Common myeloid progenitor, CD34-positive (primary cell): ENCODE measurements at regions not wholly inside any gene's neighbourhood (a gene's known extent, or its start where the extent isn't known, plus 50 kb on each side); places are given as distances from the start of the nearest gene placed in this dataset.

Experiments used
- CTCF ChIA-PET: fragments of 350-600 bp; sonication (Branson Sonifier 250); formaldehyde crosslinking; loops from one replicate; lab custom pipeline; 2021; ENCODE audit warnings: antibody characterized with exemption; lab: Charles Lee
- POLR2A ChIA-PET: fragments of 350-600 bp; sonication (Branson Sonifier 250); formaldehyde crosslinking; loops from one replicate; lab custom pipeline; 2021; ENCODE audit warnings: antibody characterized with exemption; lab: Charles Lee
- DNase-seq, 3 donors: peaks; one replicate each; pipeline versions ENCODE4 v3.0.0 to v3.0.0-alpha.2; 2013
- H3K27ac ChIP-seq, 2 experiments: 1 replicate in 1 of 2; 2 replicates in 1 of 2; pipeline ENCODE4 v1.7.0; 2013; ENCODE audit warnings: inconsistent platforms in 2 of 2, low read length in 2 of 2, mild to moderate bottlenecking in 2 of 2, low read depth in 1 of 2, moderate library complexity in 1 of 2; ENCODE audit not compliant: severe bottlenecking in 2 of 2, insufficient read depth in 1 of 2, poor library complexity in 1 of 2
- H3K27me3 ChIP-seq, 5 experiments: replicated peaks in 2 of 5; 1 replicate in 3 of 5; 2 replicates in 2 of 5; pipeline versions ENCODE4 v1.6.1 to v1.7.0; 2013; ENCODE audit warnings: low read length in 4 of 5, mild to moderate bottlenecking in 2 of 5, moderate library complexity in 2 of 5, inconsistent platforms in 1 of 5; ENCODE audit not compliant: insufficient read depth in 5 of 5, control insufficient read depth in 4 of 5
- H3K36me3 ChIP-seq, 4 experiments: 1 replicate in 2 of 4; 2 replicates in 2 of 4; pipeline versions ENCODE4 v1.6.1 to v1.7.0; 2013; ENCODE audit warnings: low read length in 3 of 4, control low read depth in 1 of 4, mild to moderate bottlenecking in 1 of 4; ENCODE audit not compliant: control insufficient read depth in 4 of 4, insufficient read depth in 4 of 4
- H3K4me1 ChIP-seq, 4 experiments: 1 replicate in 3 of 4; 2 replicates in 1 of 4; pipeline versions ENCODE4 v1.6.1 to v1.7.1; 2013; ENCODE audit warnings: low read length in 3 of 4, mild to moderate bottlenecking in 3 of 4, control low read depth in 1 of 4, inconsistent platforms in 1 of 4, moderate library complexity in 1 of 4; ENCODE audit not compliant: control insufficient read depth in 4 of 4, insufficient read depth in 4 of 4; ENCODE audit errors: control extremely low read depth in 1 of 4
- H3K4me3 ChIP-seq, 7 experiments: 1 replicate in 4 of 7; 2 replicates in 3 of 7; pipeline versions ENCODE4 v1.5.1 to v1.7.0; 2013; ENCODE audit warnings: mild to moderate bottlenecking in 7 of 7, low read length in 6 of 7, moderate library complexity in 6 of 7, inconsistent platforms in 2 of 7, low read depth in 2 of 7, control low read depth in 1 of 7; ENCODE audit not compliant: insufficient read depth in 4 of 7, control insufficient read depth in 1 of 7; ENCODE audit errors: extremely low read depth in 1 of 7
- H3K9me3 ChIP-seq, 5 experiments: 1 replicate in 4 of 5; 2 replicates in 1 of 5; pipeline versions ENCODE4 v1.6.1 to v1.7.1; 2013; ENCODE audit warnings: low read length in 4 of 5, mild to moderate bottlenecking in 2 of 5, inconsistent platforms in 1 of 5, low read depth in 1 of 5, moderate library complexity in 1 of 5; ENCODE audit not compliant: control insufficient read depth in 4 of 5, insufficient read depth in 2 of 5; ENCODE audit errors: control extremely low read depth in 1 of 5
- WGBS: methylation state at CpG from one replicate; pipeline ENCODE4 v1.1.5; 2013; ENCODE audit not compliant: insufficient coverage; 5-methylcytosine and 5-hydroxymethylcytosine counted together

DNA sequence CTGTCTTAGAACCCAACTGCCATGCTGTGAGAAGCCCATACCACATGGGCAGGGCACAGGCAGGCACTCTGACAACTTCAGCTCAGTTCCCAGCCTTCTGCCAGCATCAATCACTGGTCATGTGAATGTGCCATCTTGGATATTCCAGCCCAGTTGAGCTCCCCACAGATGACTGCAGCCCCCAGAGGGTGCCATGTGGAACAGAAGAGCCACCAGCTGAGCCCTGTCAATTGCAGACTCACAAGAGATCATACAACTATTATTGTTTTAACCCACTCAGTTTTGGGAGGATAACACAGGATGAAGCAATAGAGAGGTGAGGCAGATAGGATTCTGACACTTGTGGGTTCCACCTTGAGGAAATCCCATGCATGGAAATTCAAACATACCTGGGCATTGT, 78.4 kb upstream of the ZBTB40 start:
- H3K36me3 ChIP-seq, result no peaks in the 10 kb centered on the region
- no peak for DNase-seq
- peaks cover 0 to 49% (median 9%) of the 10 kb centered on the region in 5 experiments for H3K27me3 ChIP-seq
- H3K9me3 ChIP-seq, result peaks cover 0 to 10% (median 0%) of the 10 kb centered on the region in 5 experiments
- ChIA-PET POLR2A (no interaction called here), CTCF (no interaction called here)
- H3K27ac ChIP-seq, result no peak overlapping the region
- H3K4me3 ChIP-seq, result no peak overlapping the region
- no peaks in the 10 kb centered on the region for H3K4me1 ChIP-seq

DNA sequence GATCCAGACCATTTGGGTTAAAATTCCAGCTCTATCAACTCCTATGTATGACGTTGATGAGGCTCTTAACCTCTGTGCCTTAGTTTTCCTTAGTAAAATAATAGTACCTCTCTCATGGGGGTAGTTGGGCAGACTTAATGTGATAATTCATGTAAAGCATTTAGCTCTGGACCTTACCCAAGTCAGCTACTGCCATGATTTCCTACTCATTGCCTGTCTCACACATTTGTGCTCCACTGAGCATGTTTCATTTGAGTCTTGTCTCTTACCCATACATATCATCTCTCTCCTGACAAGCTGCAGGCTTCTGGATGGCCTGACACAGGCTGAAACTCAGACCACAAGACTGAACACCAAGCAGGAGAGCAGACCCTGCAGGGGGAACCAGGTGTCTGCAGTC, 77.7 kb upstream of the ZBTB40 start:
- peaks cover 0 to 10% (median 0%) of the 10 kb centered on the region in 5 experiments for H3K9me3 ChIP-seq
- H3K4me1 ChIP-seq, result no peaks in the 10 kb centered on the region
- POLR2A ChIA-PET, result no interaction called here
- no peaks in the 10 kb centered on the region for H3K36me3 ChIP-seq
- peaks cover 0 to 52% (median 10%) of the 10 kb centered on the region in 5 experiments for H3K27me3 ChIP-seq
- WGBS, result no CpG with 5 or more reads among the region's 1 CpG
- DNase-seq, result no peak
- CTCF ChIA-PET, result no interaction called here
- H3K4me3 ChIP-seq, result no peak overlapping the region
- H3K27ac ChIP-seq, result no peak overlapping the region

GRCh38 chr1:22375601-22376000, 76.0 kb upstream of the ZBTB40 start:
- POLR2A ChIA-PET, result no interaction called here
- CTCF ChIA-PET, result no interaction called here
- DNase-seq, result no peak

DNA sequence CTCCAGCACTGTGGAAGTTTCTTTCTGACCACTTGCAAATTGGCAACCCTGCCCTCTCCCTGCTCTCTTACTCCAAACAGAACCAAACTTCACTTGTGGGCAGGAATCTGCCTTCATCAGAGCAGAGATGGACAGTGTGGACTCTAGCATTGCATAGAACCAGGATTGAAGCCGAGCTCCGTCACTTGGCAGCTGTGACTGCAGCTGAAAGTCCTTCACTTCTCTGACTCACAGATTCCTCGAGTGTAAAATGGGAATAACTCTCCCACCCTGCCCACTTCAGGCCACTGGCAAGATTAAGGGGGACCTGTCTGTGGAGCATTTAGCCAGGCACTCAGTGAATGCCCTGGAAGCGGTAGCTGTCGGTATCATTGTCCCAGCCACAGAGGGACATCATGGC, 75.7 kb upstream of the ZBTB40 start:
- peaks cover 0 to 56% (median 16%) of the 10 kb centered on the region in 5 experiments for H3K27me3 ChIP-seq
- POLR2A ChIA-PET, result no interaction called here

More at GRCh38 chr1:22375601-22376000, 76.0 kb upstream of the ZBTB40 start:
- Histone ChIP-seq H3K27me3 (peaks cover 0 to 55% (median 16%) of the 10 kb centered on the region in 5 experiments), H3K4me3 (no peak overlapping the region), H3K4me1 (no peaks in the 10 kb centered on the region), H3K9me3 (peaks cover 0 to 10% (median 0%) of the 10 kb centered on the region in 5 experiments), H3K27ac (no peak overlapping the region), H3K36me3 (no peaks in the 10 kb centered on the region)
- 86% methylated on average over 9 of the region's 9 CpGs for WGBS

DNA sequence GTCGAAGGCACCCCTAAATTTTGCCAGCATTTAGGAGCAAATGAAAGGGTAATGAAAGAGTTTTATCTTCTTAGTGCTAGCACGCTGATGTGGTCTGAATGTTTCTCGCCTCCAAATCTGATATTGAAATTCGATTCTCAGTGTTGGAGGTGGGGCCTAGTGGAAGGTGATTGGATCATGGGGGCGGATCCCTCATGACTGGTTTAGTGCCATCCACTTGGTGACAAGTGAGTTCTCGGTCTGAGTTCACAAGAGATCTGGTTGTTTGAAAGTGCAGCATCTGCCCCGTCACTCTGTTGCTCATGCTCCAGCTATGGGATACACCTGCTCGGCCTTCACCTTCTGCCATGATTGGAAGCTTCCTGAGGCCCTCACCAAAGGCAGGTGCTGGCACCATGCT, 75.1 kb upstream of the ZBTB40 start:
- Histone ChIP-seq H3K4me1 (no peaks in the 10 kb centered on the region), H3K4me3 (no peak overlapping the region), H3K27ac (no peak overlapping the region), H3K36me3 (no peaks in the 10 kb centered on the region), H3K27me3 (peaks cover 0 to 53% (median 16%) of the 10 kb centered on the region in 5 experiments), H3K9me3 (peaks cover 0 to 10% (median 0%) of the 10 kb centered on the region in 5 experiments)
- POLR2A ChIA-PET, result no interaction called here
- DNase-seq, result no peak
- 94% methylated on average over 8 of the region's 8 CpGs for WGBS
- CTCF ChIA-PET, result no interaction called here

More for the DNA sequence above, 75.7 kb upstream of the ZBTB40 start:
- Histone ChIP-seq H3K36me3 (no peaks in the 10 kb centered on the region), H3K27ac (no peak overlapping the region), H3K9me3 (peaks cover 0 to 10% (median 0%) of the 10 kb centered on the region in 5 experiments), H3K4me1 (no peaks in the 10 kb centered on the region), H3K4me3 (no peak overlapping the region)
- DNase-seq, result no peak
- CTCF ChIA-PET, result no interaction called here
- 89% methylated on average over 5 of the region's 5 CpGs for WGBS

DNA sequence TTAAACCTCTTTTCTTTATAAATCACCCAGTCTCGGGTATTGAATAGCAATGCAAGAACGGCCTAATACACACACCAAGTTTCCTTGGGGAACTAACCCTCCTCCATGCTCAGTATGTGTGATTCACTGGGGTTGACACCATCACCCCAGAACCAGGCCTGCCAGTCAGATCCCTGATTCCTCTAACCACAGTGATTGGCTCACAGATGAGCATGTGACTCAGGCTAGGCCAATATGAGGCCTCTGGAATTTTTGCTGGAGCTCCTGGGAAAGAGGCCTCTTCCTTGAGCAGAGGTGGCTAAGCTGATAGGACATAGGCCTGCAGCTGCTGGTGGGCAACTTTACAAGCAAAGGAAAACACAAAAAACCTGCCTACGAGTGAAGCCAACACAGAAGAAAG, 74.7 kb upstream of the ZBTB40 start:
- Histone ChIP-seq H3K4me3 (no peak overlapping the region), H3K4me1 (no peaks in the 10 kb centered on the region), H3K27ac (no peak overlapping the region), H3K36me3 (no peaks in the 10 kb centered on the region), H3K27me3 (peaks cover 0 to 49% (median 14%) of the 10 kb centered on the region in 5 experiments), H3K9me3 (peaks cover 0 to 10% (median 0%) of the 10 kb centered on the region in 5 experiments)
- ChIA-PET POLR2A (no interaction called here), CTCF (no interaction called here)
- no peak for DNase-seq
- 100% methylated on average over 3 of the region's 3 CpGs for WGBS

- Histone ChIP-seq H3K36me3 (no peaks in the 10 kb centered on the region), H3K4me1 (no peaks in the 10 kb centered on the region), H3K27me3 (peaks cover 0 to 60% (median 14%) of the 10 kb centered on the region in 5 experiments), H3K4me3 (no peak overlapping the region), H3K27ac (no peak overlapping the region), H3K9me3 (no peaks in the 10 kb centered on the region)
- DNase-seq, result no peak
- CTCF ChIA-PET, result no interaction called here
- 64% methylated on average over 4 of the region's 7 CpGs for WGBS
- POLR2A ChIA-PET, result no interaction called here
Measured at GRCh38 chr1:22379566-22379965, 72.1 kb upstream of the ZBTB40 start.
